GM21717 (cell line): ENCODE measurements at regions not wholly inside any gene's neighbourhood (a gene's known extent, or its start where the extent isn't known, plus 50 kb on each side); places are given as distances from the start of the nearest gene placed in this dataset.
"Not testable (repeated sequence)": the region's sequence is repeated elsewhere in the genome, so short reads cannot be mapped to it uniquely, and the experiment has no call there.

ENCODE experiments used
- ATAC-seq: cut with Tn5 transposase; IDR thresholded peaks from one replicate; pipeline ENCODE4 v1.9.1; 2021; ENCODE audit warnings: mild to moderate bottlenecking, moderate library complexity; ENCODE audit not compliant: unreplicated experiment

- ATAC-seq: no peak
These were observed 78.7 kb upstream of the SMIM23 start for GRCh38 chr5:171706736-171707441.

GRCh38 chr5:171707442-171707792, 78.2 kb upstream of the SMIM23 start:
- no peak for ATAC-seq

DNA sequence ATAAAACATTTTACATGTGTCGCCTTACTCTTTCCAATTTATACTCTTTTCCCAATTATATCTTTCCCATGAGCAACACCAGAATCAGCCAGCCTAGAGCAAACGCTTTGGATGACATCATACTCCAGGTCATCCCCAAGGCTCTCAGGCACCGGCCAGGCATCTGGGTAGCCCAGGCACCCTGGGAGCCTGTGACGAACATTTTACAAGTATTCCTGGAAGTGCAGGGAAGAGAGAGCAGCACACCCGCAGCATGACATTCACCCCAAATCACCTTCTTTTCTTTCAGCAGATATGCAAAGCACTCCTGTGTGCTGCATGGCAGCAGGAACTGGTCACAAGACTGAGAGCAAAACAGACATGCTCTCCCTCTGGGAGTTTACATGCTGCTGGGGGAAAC, 75.7 kb upstream of the SMIM23 start:
- ATAC-seq: no peak

DNA sequence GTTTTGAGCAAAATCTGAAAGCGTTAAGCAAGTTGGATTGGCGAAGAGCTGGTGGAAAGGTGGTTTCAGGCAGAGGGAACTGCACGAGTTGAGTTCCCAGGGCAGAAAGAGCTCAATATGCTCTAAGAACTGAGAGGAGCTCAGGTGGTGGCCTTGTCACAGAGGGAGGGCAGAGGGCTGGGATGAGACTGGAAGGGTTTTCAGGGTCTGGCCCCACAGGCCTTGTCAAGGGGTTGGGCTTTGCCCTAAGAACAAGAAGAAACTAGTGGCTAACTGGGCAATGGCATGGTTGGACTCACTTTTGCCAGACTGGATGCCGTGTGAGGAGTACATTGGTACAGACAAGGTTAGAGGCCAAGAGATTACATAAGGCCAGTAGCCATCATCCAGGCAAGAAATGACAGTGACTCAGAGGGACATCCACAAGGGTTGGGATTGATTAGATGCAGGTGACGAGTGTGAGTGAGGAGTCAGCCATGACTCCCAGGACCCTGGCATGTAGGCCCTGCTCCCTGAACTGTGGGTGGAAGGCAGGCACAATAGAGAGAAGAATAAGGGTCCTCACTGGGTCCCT, 75.1 kb upstream of the SMIM23 start:
- no peak for ATAC-seq

DNA sequence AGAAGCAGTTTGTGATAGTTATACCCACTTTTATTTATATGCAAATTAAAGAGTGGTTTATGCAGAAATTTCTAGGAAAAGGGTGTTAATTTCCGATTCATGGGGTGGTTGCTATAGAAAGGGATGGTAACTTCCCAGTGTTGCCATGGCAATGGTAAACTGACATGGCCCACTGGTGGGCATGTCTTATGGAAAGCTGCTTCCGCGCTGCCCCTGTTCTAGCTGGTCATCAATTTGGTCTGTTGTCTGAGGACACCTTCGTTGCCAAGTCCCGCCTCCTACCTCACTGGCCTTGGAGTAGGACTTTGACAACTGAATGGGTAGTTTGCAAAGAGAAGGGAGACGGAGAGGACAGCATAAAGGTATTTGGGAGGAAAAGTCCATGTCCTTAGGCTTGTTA, 74.0 kb upstream of the SMIM23 start:
- ATAC-seq: no peak

GRCh38 chr5:171712616-171713015, 73.0 kb upstream of the SMIM23 start:
- ATAC-seq: no peak

DNA sequence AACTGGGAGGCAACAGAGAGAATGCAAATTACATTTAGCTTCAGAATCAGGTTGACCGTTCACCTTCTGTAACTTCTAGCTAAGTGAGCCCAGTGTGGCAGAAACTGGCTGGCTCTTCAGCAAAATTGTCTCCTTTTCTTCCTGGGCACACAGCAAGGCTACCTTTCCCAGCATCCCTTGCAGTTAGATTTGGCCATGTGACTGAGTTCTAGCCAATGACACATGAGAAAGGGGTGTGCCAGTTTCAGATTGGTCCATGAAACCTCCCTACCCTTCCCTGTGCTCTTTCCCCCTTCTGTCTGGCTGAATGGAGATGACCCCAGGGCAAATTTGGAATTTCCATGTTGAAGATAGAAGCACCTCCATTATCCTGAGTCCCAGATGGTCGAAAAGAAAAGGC, 72.5 kb upstream of the SMIM23 start:
- no peak for ATAC-seq

DNA sequence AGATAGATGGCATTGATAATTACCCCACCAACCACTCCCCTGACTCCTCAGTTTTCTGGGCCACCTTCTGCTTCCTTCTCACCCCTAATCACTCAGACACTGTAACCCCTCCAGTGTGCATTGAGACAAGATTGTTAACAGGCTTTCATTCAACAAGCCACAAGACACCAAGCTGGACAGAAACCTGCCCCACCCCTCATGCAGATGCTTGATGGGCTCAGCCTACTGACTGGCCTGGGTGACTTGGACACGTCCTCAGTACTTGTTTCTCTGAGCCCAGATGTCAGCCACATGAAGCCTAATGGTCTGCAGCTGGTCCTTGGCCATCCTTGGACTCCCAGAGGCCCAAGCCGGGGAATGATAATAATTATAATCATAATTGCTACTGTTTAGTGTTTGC, 71.4 kb upstream of the SMIM23 start:
- ATAC-seq: no peak

- ATAC-seq: no peak
These were observed 70.8 kb upstream of the SMIM23 start for GRCh38 chr5:171714851-171715250.

GRCh38 chr5:171715551-171715950, 70.1 kb upstream of the SMIM23 start:
- ATAC-seq: no peak

DNA sequence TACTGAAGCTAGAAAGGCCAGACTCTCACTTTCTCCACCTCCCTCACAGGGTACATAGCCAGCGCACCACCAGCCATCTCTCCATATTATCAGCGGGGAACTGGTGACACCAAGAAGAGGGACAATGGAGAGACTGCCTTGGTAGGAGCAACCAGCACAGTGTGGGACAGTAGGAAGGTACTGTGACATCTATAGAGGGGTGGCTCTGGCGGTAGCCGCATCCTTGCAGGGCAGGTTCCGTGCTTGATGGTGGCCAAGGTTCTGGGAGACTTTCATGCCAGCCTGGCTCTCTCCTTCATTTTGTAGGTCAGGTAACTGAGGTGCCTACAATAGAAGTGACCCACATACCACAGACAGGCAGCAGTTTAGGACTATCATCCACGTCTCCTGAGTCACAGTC, 65.5 kb upstream of the SMIM23 start:
- ATAC-seq: no peak

DNA sequence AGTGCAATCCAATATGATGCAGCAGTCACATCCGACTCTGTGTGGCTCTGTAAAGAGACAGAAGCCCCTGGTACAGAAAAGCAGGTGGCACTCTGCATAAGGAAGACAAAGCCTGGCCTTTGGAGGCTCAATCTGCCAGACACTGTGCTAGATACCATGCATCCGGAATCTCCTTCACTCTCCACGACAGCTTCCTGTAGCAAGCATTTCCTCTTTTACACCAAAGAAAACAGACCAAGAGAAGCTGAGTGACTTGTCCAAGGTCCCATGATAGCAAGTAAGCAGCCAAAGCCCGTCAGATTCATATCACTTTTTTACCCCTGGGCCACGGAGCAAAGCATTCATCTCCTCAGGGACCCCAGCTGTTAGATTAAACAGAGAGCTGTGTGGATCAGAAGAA, 64.2 kb upstream of the SMIM23 start:
- no peak for ATAC-seq

GRCh38 chr5:171724468-171725204, 61.0 kb upstream of the SMIM23 start:
- no peak for ATAC-seq

GRCh38 chr5:171725205-171725601, 60.4 kb upstream of the SMIM23 start:
- ATAC-seq: no peak

- not testable (repeated sequence) for ATAC-seq
These were observed 58.8 kb upstream of the SMIM23 start for GRCh38 chr5:171726819-171727218.

- ATAC-seq: no peak
These were observed 56.9 kb upstream of the SMIM23 start for GRCh38 chr5:171728686-171729085.
